ENCODE measurements at regions not wholly inside any gene's neighbourhood (a gene's known extent, or its start where the extent isn't known, plus 50 kb on each side); places are given as distances from the start of the nearest gene placed in this dataset.

DNA sequence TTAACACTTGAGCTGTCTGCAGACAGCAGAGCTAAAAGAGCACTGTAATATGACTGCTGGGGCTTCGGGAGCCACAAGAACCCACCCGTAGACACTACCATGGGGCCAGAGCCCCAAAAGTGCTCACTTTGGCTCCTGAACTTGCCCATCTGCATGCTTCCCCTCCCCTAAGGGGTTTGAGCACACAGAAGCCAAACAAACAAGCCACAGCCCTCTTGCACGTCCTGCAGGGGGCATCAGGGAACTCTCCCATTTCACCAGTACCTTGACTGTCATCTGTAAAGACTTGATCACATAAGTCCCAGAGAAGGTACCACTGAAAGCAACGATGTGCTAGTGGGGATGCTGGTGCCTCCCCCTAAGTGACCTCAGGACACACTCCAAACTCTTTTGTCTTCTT lies 681.8 kb downstream of the SEMA5A start:
- H3K4me3 ChIP-seq (ENCODE audit: low read depth in 1 of 2, low read length in 2 of 2): no peak overlapping the region
- H3K27ac ChIP-seq (ENCODE audit: low read depth, low read length): no peak overlapping the region
- H3K9ac ChIP-seq (ENCODE audit: low read depth in 1 of 2, low read length in 2 of 2): no peak overlapping the region
- H3K9me3 ChIP-seq (ENCODE audit: control insufficient read depth in 1 of 2, low read length in 2 of 2): no peaks in the 10 kb centered on the region
- no peaks in the 10 kb centered on the region for H3K27me3 ChIP-seq (ENCODE audit: control insufficient read depth in 1 of 2, insufficient read depth in 2 of 2, low read length in 2 of 2)
- H3K36me3 ChIP-seq (ENCODE audit: control insufficient read depth in 1 of 2, insufficient read depth in 2 of 2, low read length in 2 of 2): no peaks in the 10 kb centered on the region
- no peaks in the 10 kb centered on the region for H3K4me1 ChIP-seq (ENCODE audit: control insufficient read depth in 1 of 2, insufficient read depth in 2 of 2, low read length in 2 of 2)

DNA sequence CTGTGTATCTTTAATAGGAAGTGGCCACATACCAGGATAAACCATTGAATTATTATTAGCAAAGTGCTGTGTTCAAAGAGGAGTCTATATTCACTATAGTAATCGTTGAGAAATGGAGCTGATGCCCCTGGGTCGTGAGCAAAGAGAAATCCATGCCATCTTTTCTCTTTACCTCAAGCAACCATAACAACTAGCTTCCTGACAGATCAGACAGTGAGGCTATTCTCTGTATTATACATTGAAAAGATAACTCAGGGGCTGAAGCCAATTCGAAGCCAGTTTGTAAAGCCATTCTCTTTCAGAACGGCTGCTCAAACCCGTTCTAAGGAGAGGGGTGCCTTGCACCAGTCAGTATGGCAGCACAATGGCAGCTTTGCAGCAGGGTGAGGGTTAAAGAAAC lies 680.6 kb downstream of the SEMA5A start:
- Histone ChIP-seq H3K9ac (ENCODE audit: low read depth in 1 of 2, low read length in 2 of 2) (no peak overlapping the region), H3K27ac (ENCODE audit: low read depth, low read length) (no peak overlapping the region), H3K27me3 (ENCODE audit: control insufficient read depth in 1 of 2, insufficient read depth in 2 of 2, low read length in 2 of 2) (no peaks in the 10 kb centered on the region), H3K4me3 (ENCODE audit: low read depth in 1 of 2, low read length in 2 of 2) (no peak overlapping the region), H3K4me1 (ENCODE audit: control insufficient read depth in 1 of 2, insufficient read depth in 2 of 2, low read length in 2 of 2) (no peaks in the 10 kb centered on the region), H3K36me3 (ENCODE audit: control insufficient read depth in 1 of 2, insufficient read depth in 2 of 2, low read length in 2 of 2) (no peaks in the 10 kb centered on the region), H3K9me3 (ENCODE audit: control insufficient read depth in 1 of 2, low read length in 2 of 2) (no peaks in the 10 kb centered on the region)

DNA sequence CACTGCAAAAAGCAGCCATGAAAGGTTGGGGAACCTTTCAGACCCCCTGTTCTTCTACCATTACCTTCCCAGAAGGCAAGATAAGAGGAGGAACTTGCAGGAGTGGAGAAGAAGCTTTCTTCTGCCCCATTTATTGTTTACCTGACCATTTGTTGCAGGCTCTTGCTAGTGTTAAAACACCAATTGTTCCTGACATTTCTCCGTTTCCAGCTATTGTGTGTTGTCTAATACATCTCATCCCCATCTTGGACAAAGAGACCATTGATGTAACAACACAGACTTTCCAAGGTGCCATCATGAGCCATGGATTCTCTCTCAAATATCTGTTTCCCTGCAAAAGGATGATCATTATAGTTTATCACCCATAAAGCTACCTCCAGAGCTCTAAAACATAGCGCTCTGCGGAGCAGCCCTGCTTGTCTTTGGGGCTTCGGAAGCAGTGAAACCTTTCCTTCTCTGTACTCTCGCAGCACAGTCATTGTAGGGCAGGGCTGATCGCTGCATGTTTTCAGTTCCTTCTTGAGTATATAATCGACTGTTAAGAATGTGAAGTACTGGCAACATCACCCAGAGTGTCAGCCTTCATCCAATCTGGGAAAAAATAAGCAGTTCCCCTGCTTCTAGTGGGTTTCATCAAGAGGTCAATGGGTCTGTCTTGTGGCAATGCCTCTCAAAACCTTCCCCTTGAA lies 680.0 kb downstream of the SEMA5A start:
- Histone ChIP-seq H3K4me3 (ENCODE audit: low read depth in 1 of 2, low read length in 2 of 2) (no peak overlapping the region), H3K9ac (ENCODE audit: low read depth in 1 of 2, low read length in 2 of 2) (no peak overlapping the region), H3K36me3 (ENCODE audit: control insufficient read depth in 1 of 2, insufficient read depth in 2 of 2, low read length in 2 of 2) (no peaks in the 10 kb centered on the region), H3K27me3 (ENCODE audit: control insufficient read depth in 1 of 2, insufficient read depth in 2 of 2, low read length in 2 of 2) (no peaks in the 10 kb centered on the region), H3K9me3 (ENCODE audit: control insufficient read depth in 1 of 2, low read length in 2 of 2) (no peaks in the 10 kb centered on the region), H3K27ac (ENCODE audit: low read depth, low read length) (no peak overlapping the region), H3K4me1 (ENCODE audit: control insufficient read depth in 1 of 2, insufficient read depth in 2 of 2, low read length in 2 of 2) (no peaks in the 10 kb centered on the region)

DNA sequence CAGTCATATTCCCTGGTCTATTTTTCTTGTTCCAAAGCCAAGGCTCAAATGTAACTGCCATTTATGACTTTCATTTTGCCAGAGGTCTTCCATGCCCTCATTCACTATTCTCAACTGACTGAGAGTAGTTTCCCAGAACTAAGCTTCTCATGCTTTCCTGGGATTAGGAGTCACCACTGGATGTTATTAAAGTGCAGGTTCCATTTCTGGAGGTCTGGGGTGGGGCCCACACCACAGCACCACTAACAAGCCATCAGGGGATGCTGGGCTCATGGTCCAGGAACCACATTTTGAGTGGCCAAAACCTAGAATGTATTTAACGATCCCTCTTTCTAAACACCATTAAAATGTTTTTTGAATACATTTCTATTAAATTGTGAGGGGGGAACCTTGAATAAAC lies 677.6 kb downstream of the SEMA5A start:
- Histone ChIP-seq H3K4me3 (ENCODE audit: low read depth in 1 of 2, low read length in 2 of 2) (no peak overlapping the region), H3K4me1 (ENCODE audit: control insufficient read depth in 1 of 2, insufficient read depth in 2 of 2, low read length in 2 of 2) (no peaks in the 10 kb centered on the region), H3K27me3 (ENCODE audit: control insufficient read depth in 1 of 2, insufficient read depth in 2 of 2, low read length in 2 of 2) (no peaks in the 10 kb centered on the region), H3K9me3 (ENCODE audit: control insufficient read depth in 1 of 2, low read length in 2 of 2) (no peaks in the 10 kb centered on the region), H3K36me3 (ENCODE audit: control insufficient read depth in 1 of 2, insufficient read depth in 2 of 2, low read length in 2 of 2) (no peaks in the 10 kb centered on the region), H3K9ac (ENCODE audit: low read depth in 1 of 2, low read length in 2 of 2) (no peak overlapping the region), H3K27ac (ENCODE audit: low read depth, low read length) (no peak overlapping the region)

DNA sequence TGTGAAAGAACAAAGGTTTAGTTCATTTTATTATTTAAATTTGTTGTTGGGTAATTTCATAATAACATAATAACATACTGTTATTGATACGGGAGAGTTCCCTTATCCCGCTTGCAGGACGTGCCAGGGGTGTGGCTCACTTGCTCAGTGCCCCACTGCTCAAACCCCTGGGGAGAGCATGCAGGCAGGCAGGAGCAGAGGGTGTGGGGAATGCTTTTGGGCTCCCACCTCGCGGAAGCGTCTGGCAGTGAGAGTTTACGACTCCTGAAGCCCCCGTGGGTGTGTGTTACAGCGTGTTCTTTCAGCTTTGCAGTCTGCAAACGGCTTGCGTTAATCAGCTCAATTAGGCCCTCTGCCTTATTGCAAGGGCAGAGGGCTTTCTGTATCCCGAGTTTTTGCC lies 675.9 kb downstream of the SEMA5A start:
- no peaks in the 10 kb centered on the region for H3K27me3 ChIP-seq (ENCODE audit: control insufficient read depth in 1 of 2, insufficient read depth in 2 of 2, low read length in 2 of 2)
- no peaks in the 10 kb centered on the region for H3K9me3 ChIP-seq (ENCODE audit: control insufficient read depth in 1 of 2, low read length in 2 of 2)
- H3K4me3 ChIP-seq (ENCODE audit: low read depth in 1 of 2, low read length in 2 of 2): no peak overlapping the region
- no peaks in the 10 kb centered on the region for H3K36me3 ChIP-seq (ENCODE audit: control insufficient read depth in 1 of 2, insufficient read depth in 2 of 2, low read length in 2 of 2)
- H3K4me1 ChIP-seq (ENCODE audit: control insufficient read depth in 1 of 2, insufficient read depth in 2 of 2, low read length in 2 of 2): no peaks in the 10 kb centered on the region
- H3K27ac ChIP-seq (ENCODE audit: low read depth, low read length): no peak overlapping the region
- no peak overlapping the region for H3K9ac ChIP-seq (ENCODE audit: low read depth in 1 of 2, low read length in 2 of 2)

DNA sequence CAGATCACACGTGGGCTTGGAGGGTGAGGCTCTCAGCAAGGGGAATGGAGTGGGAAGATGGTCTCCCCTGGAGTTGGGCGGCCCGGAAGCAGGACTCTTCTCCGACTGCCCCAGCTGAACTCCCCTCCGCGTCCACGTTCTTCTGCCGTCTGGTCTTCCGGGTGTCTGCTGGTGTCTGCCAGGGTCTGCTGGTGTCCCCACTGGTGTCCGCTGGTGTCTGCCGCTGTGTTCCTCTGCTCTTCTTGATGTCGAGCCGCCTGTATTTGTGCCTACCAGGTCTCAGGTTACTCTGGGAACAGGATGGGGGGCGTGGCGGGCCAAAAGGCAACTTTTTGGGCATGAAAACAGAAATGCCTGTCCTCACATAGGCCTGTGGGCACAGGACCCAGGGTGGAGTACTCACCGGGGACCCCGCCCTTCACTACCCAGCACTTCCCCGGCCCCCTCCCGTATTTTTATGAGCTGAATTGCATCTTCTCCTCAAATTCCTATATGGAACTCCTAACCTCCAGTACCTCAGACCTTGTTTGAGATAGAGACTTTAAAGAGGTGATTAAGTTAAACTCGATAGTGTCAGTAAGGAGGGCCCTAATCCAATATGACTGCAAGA lies 675.4 kb downstream of the SEMA5A start:
- Histone ChIP-seq H3K27me3 (ENCODE audit: control insufficient read depth in 1 of 2, insufficient read depth in 2 of 2, low read length in 2 of 2) (no peaks in the 10 kb centered on the region), H3K9ac (ENCODE audit: low read depth in 1 of 2, low read length in 2 of 2) (no peak overlapping the region), H3K27ac (ENCODE audit: low read depth, low read length) (no peak overlapping the region), H3K4me3 (ENCODE audit: low read depth in 1 of 2, low read length in 2 of 2) (no peak overlapping the region), H3K4me1 (ENCODE audit: control insufficient read depth in 1 of 2, insufficient read depth in 2 of 2, low read length in 2 of 2) (no peaks in the 10 kb centered on the region), H3K9me3 (ENCODE audit: control insufficient read depth in 1 of 2, low read length in 2 of 2) (no peaks in the 10 kb centered on the region), H3K36me3 (ENCODE audit: control insufficient read depth in 1 of 2, insufficient read depth in 2 of 2, low read length in 2 of 2) (no peaks in the 10 kb centered on the region)

DNA sequence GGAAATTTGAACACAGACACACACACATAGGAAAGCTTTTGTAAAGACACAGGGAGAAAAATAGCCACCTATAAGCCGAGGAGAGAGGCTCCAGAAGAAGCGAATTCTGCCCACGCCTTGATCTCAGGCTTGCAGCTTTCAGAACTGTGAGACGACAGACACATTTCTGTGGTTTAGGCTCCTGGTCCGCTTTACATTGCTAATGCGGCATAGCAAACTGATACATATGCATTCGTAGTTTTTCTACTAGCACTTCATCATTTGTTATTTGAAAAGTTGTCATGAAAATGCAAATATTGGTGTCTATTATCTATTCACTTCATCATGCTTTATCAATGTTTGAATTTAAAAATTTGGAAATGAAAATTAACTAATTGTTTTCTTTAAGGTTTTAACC lies 674.9 kb downstream of the SEMA5A start:
- Histone ChIP-seq H3K4me1 (ENCODE audit: control insufficient read depth in 1 of 2, insufficient read depth in 2 of 2, low read length in 2 of 2) (no peaks in the 10 kb centered on the region), H3K4me3 (ENCODE audit: low read depth in 1 of 2, low read length in 2 of 2) (no peak overlapping the region), H3K27me3 (ENCODE audit: control insufficient read depth in 1 of 2, insufficient read depth in 2 of 2, low read length in 2 of 2) (no peaks in the 10 kb centered on the region), H3K9me3 (ENCODE audit: control insufficient read depth in 1 of 2, low read length in 2 of 2) (no peaks in the 10 kb centered on the region), H3K27ac (ENCODE audit: low read depth, low read length) (no peak overlapping the region), H3K9ac (ENCODE audit: low read depth in 1 of 2, low read length in 2 of 2) (no peak overlapping the region), H3K36me3 (ENCODE audit: control insufficient read depth in 1 of 2, insufficient read depth in 2 of 2, low read length in 2 of 2) (no peaks in the 10 kb centered on the region)

DNA sequence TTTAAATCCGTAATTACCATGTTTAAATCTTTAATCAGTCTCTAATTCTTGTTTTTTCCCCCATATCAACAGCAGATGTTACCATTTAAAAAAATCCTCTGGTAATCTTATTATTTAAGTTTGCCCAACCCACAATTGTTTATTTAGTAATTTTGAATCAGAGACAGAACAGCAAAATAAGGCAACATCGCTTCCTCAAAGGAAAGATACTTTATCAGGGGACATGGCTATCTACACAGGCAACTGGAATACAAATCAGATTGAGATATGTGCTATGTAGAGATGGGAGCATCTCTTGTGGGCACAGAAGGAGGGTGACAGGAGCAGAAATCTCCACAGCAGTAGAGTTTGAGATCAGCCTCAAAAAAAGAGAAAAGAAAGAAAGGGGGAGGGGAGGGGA lies 674.4 kb downstream of the SEMA5A start:
- H3K36me3 ChIP-seq (ENCODE audit: control insufficient read depth in 1 of 2, insufficient read depth in 2 of 2, low read length in 2 of 2): no peaks in the 10 kb centered on the region
- no peak overlapping the region for H3K9ac ChIP-seq (ENCODE audit: low read depth in 1 of 2, low read length in 2 of 2)
- H3K27ac ChIP-seq (ENCODE audit: low read depth, low read length): no peak overlapping the region
- H3K27me3 ChIP-seq (ENCODE audit: control insufficient read depth in 1 of 2, insufficient read depth in 2 of 2, low read length in 2 of 2): no peaks in the 10 kb centered on the region
- no peak overlapping the region for H3K4me3 ChIP-seq (ENCODE audit: low read depth in 1 of 2, low read length in 2 of 2)
- no peaks in the 10 kb centered on the region for H3K9me3 ChIP-seq (ENCODE audit: control insufficient read depth in 1 of 2, low read length in 2 of 2)
- H3K4me1 ChIP-seq (ENCODE audit: control insufficient read depth in 1 of 2, insufficient read depth in 2 of 2, low read length in 2 of 2): no peaks in the 10 kb centered on the region

DNA sequence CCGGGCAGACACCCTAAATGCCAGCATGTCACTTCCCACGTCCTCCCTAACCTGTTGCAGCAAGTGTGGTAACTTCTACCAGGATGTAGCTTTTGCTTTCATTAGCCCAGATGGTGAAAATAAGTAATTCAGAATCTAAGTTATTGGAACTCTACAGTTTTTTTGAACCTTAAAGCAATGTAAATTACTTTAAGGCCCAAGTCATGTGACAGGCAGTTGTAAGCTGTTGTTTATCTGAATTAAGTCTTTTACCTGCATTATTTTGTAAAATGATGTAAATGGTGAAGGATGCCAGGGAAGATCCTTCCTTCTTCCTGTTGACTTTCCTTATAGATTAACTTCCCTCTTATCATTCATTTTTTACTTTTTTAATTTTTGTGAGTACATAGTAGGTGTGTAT lies 670.2 kb downstream of the SEMA5A start:
- H3K4me3 ChIP-seq (ENCODE audit: low read depth in 1 of 2, low read length in 2 of 2): no peak overlapping the region

DNA sequence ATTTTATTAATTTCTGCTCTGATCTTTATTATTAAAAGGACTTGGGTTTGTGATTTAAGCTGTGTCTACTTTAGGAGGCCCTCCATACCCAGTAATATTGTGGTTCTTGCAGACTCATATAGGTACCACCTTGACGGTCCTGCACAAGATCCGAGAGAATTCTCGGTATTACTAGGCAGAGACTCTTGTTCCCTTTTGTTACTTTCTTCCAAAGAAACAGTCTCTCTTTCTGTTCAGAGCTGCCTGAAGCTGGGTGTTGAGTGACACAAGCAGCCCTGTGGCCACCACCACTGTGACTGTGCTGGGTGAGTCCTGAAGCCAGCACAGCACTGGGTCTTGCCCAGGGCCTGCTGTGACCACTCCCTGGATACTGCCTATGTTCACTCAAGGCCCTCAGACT lies 666.6 kb downstream of the SEMA5A start:
- Histone ChIP-seq H3K4me1 (ENCODE audit: control insufficient read depth in 1 of 2, insufficient read depth in 2 of 2, low read length in 2 of 2) (no peaks in the 10 kb centered on the region), H3K4me3 (ENCODE audit: low read depth in 1 of 2, low read length in 2 of 2) (no peak overlapping the region), H3K9me3 (ENCODE audit: control insufficient read depth in 1 of 2, low read length in 2 of 2) (no peaks in the 10 kb centered on the region), H3K27me3 (ENCODE audit: control insufficient read depth in 1 of 2, insufficient read depth in 2 of 2, low read length in 2 of 2) (no peaks in the 10 kb centered on the region), H3K27ac (ENCODE audit: low read depth, low read length) (no peak overlapping the region), H3K9ac (ENCODE audit: low read depth in 1 of 2, low read length in 2 of 2) (no peak overlapping the region), H3K36me3 (ENCODE audit: control insufficient read depth in 1 of 2, insufficient read depth in 2 of 2, low read length in 2 of 2) (no peaks in the 10 kb centered on the region)

More for the DNA sequence above, 670.2 kb downstream of the SEMA5A start:
- H3K9ac ChIP-seq (ENCODE audit: low read depth in 1 of 2, low read length in 2 of 2): no peak overlapping the region
- H3K36me3 ChIP-seq (ENCODE audit: control insufficient read depth in 1 of 2, insufficient read depth in 2 of 2, low read length in 2 of 2): no peaks in the 10 kb centered on the region
- H3K27me3 ChIP-seq (ENCODE audit: control insufficient read depth in 1 of 2, insufficient read depth in 2 of 2, low read length in 2 of 2): no peaks in the 10 kb centered on the region
- no peaks in the 10 kb centered on the region for H3K4me1 ChIP-seq (ENCODE audit: control insufficient read depth in 1 of 2, insufficient read depth in 2 of 2, low read length in 2 of 2)
- no peak overlapping the region for H3K27ac ChIP-seq (ENCODE audit: low read depth, low read length)
- no peaks in the 10 kb centered on the region for H3K9me3 ChIP-seq (ENCODE audit: control insufficient read depth in 1 of 2, low read length in 2 of 2)

Data from duodenal mucosa (tissue), 2 donors.